WERI-Rb-1 (cell line): ENCODE measurements at regions not wholly inside any gene's neighbourhood (a gene's known extent, or its start where the extent isn't known, plus 50 kb on each side); places are given as distances from the start of the nearest gene placed in this dataset.

ENCODE experiments used
- DNase-seq: peaks from one replicate; pipeline ENCODE4 v3.0.0-alpha.2; 2020
- H3K27ac ChIP-seq: fragments of 250-450 bp; sonication (Bioruptor Pico); 2 replicates; pipeline ENCODE4 v1.5.1; 2020; ENCODE audit warnings: mild to moderate bottlenecking, moderate library complexity
- H3K27me3 ChIP-seq: fragments of 250-450 bp; sonication (Bioruptor Pico); 2 replicates; pipeline ENCODE4 v1.5.1; 2021; ENCODE audit warnings: mild to moderate bottlenecking, low read depth, moderate library complexity; ENCODE audit not compliant: insufficient read depth, severe bottlenecking
- H3K36me3 ChIP-seq: fragments of 250-450 bp; sonication (Bioruptor Pico); 2 replicates; pipeline ENCODE4 v1.5.1; 2020; ENCODE audit warnings: mild to moderate bottlenecking, moderate library complexity
- H3K4me3 ChIP-seq: 2 replicates; pipeline ENCODE4 v1.5.1; 2011; ENCODE audit warnings: low read depth, mild to moderate bottlenecking, control low read depth, low read length
- H3K9me3 ChIP-seq: fragments of 250-450 bp; sonication (Bioruptor Pico); 2 replicates; pipeline ENCODE4 v1.5.1; 2021; ENCODE audit warnings: mild to moderate bottlenecking, moderate library complexity; ENCODE audit not compliant: severe bottlenecking
- TF ChIP-seq, protein P1 (sequence below): IDR thresholded peaks from 2 replicates; pipeline ENCODE4 v1.5.1; 2011; ENCODE audit warnings: low read depth, mild to moderate bottlenecking, control low read depth, inconsistent platforms, low read length

GRCh38 chr1:82511441-82511840 is 710.7 kb downstream of the ADGRL2 start:
- no peak for DNase-seq
- TF ChIP-seq, protein P1, sequence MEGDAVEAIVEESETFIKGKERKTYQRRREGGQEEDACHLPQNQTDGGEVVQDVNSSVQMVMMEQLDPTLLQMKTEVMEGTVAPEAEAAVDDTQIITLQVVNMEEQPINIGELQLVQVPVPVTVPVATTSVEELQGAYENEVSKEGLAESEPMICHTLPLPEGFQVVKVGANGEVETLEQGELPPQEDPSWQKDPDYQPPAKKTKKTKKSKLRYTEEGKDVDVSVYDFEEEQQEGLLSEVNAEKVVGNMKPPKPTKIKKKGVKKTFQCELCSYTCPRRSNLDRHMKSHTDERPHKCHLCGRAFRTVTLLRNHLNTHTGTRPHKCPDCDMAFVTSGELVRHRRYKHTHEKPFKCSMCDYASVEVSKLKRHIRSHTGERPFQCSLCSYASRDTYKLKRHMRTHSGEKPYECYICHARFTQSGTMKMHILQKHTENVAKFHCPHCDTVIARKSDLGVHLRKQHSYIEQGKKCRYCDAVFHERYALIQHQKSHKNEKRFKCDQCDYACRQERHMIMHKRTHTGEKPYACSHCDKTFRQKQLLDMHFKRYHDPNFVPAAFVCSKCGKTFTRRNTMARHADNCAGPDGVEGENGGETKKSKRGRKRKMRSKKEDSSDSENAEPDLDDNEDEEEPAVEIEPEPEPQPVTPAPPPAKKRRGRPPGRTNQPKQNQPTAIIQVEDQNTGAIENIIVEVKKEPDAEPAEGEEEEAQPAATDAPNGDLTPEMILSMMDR, result no peak

GRCh38 chr1:82510431-82510830 is 709.7 kb downstream of the ADGRL2 start:
- TF ChIP-seq, protein P1, result no peak

More at GRCh38 chr1:82511441-82511840, 710.7 kb downstream of the ADGRL2 start:
- Histone ChIP-seq H3K9me3 (no peaks in the 10 kb centered on the region), H3K27me3 (no peaks in the 10 kb centered on the region), H3K27ac (no peak overlapping the region), H3K36me3 (no peaks in the 10 kb centered on the region), H3K4me3 (no peak overlapping the region)

GRCh38 chr1:82507011-82507410 is 706.3 kb downstream of the ADGRL2 start:
- TF ChIP-seq, protein P1, result no peak
- H3K9me3 ChIP-seq, result no peaks in the 10 kb centered on the region
- H3K36me3 ChIP-seq, result no peaks in the 10 kb centered on the region
- DNase-seq, result no peak
- H3K27me3 ChIP-seq, result no peaks in the 10 kb centered on the region
- H3K27ac ChIP-seq, result no peak overlapping the region
- no peak overlapping the region for H3K4me3 ChIP-seq

More at GRCh38 chr1:82510431-82510830, 709.7 kb downstream of the ADGRL2 start:
- Histone ChIP-seq H3K27me3 (no peaks in the 10 kb centered on the region), H3K36me3 (no peaks in the 10 kb centered on the region), H3K27ac (no peak overlapping the region), H3K9me3 (no peaks in the 10 kb centered on the region), H3K4me3 (no peak overlapping the region)
- DNase-seq, result no peak

- Histone ChIP-seq H3K27me3 (no peaks in the 10 kb centered on the region), H3K27ac (no peak overlapping the region), H3K9me3 (no peaks in the 10 kb centered on the region), H3K36me3 (no peaks in the 10 kb centered on the region), H3K4me3 (no peak overlapping the region)
- DNase-seq, result no peak
- TF ChIP-seq, protein P1, result no peak
These were observed 703.1 kb downstream of the ADGRL2 start for GRCh38 chr1:82503822-82504221.

GRCh38 chr1:82499022-82499421 is 698.3 kb downstream of the ADGRL2 start:
- no peak overlapping the region for H3K4me3 ChIP-seq
- peaks cover 8% of the 10 kb centered on the region for H3K9me3 ChIP-seq
- TF ChIP-seq, protein P1, result no peak
- no peak for DNase-seq
- H3K36me3 ChIP-seq, result no peaks in the 10 kb centered on the region
- H3K27me3 ChIP-seq, result no peaks in the 10 kb centered on the region
- no peak overlapping the region for H3K27ac ChIP-seq

DNA sequence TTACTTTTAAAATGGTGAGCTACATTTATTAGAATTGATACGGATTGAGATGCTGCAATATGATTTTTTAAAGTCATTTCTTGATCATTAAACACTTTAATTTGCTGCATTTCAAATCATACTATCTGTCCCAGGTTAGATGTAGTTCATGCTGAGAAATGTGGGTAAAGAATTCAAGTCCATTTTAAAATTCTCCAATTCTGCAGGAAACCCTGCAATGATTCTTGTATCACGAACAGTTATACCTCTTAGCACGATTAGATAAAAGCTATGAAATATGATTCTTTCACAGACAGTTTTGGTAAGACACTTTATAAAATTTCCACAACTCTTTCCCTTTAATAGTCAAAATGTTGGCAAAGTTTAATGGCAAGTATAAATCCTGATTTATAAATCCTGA is 693.4 kb downstream of the ADGRL2 start:
- H3K36me3 ChIP-seq, result no peaks in the 10 kb centered on the region
- TF ChIP-seq, protein P1, result no peak
- DNase-seq, result no peak
- H3K27ac ChIP-seq, result no peak overlapping the region
- no peak overlapping the region for H3K4me3 ChIP-seq
- peaks cover 8% of the 10 kb centered on the region for H3K9me3 ChIP-seq
- H3K27me3 ChIP-seq, result no peaks in the 10 kb centered on the region
